Breast epithelium (tissue), 4 donors: ENCODE measurements at regions not wholly inside any gene's neighbourhood (a gene's known extent, or its start where the extent isn't known, plus 50 kb on each side); places are given as distances from the start of the nearest gene placed in this dataset.

Experiments
- DNase-seq, 2 donors: peaks; one replicate each; pipeline ENCODE4 v3.0.0-alpha.2; 2019; ENCODE audit warnings: low spot score in 2 of 2
- H3K27ac ChIP-seq, 2 donors: fragments of 200-600 bp; sonication (generic) in 1 of 2; one replicate each; pipeline ENCODE4 v1.5.1; 2016 to 2019; ENCODE audit warnings: mild to moderate bottlenecking in 1 of 2
- H3K27me3 ChIP-seq, 2 donors: fragments of 200-600 bp; sonication (generic) in 1 of 2; one replicate each; pipeline versions ENCODE4 v1.5.1 to v1.6.0; 2017 to 2019; ENCODE audit warnings: control low read depth in 1 of 2, mild to moderate bottlenecking in 1 of 2
- H3K36me3 ChIP-seq: fragments of 200-600 bp; one replicate; pipeline ENCODE4 v1.5.1; 2019
- H3K4me1 ChIP-seq, 2 donors: fragments of 200-600 bp; sonication (generic); one replicate each; pipeline ENCODE4 v1.5.1; 2016 to 2019; ENCODE audit warnings: control low read depth in 1 of 2
- H3K4me3 ChIP-seq, 3 donors: fragments of 200-600 bp; sonication (generic); 1 replicate in 2 of 3; 2 replicates in 1 of 3; pipeline ENCODE4 v1.5.1; 2016 to 2019; ENCODE audit warnings: mild to moderate bottlenecking in 3 of 3, moderate library complexity in 2 of 3
- H3K9me3 ChIP-seq, 2 donors: fragments of 200-600 bp; sonication (generic) in 1 of 2; one replicate each; pipeline ENCODE4 v1.5.1; 2016 to 2019; ENCODE audit warnings: control low read depth in 1 of 2
- CTCF ChIP-seq, 3 donors: fragments of 450-650 bp; IDR thresholded peaks; one replicate each; pipeline ENCODE4 v1.5.1; 2016 to 2017; ENCODE audit warnings: antibody characterized with exemption in 3 of 3, mild to moderate bottlenecking in 3 of 3, moderate library complexity in 3 of 3
- POLR2A ChIP-seq: fragments of 450-650 bp; IDR thresholded peaks from one replicate; pipeline ENCODE4 v1.6.1; 2016; ENCODE audit warnings: antibody characterized with exemption, mild to moderate bottlenecking, moderate library complexity
- POLR2AphosphoS5 ChIP-seq, 3 donors: sonication (generic); formaldehyde crosslinking; IDR thresholded peaks; one replicate each; pipeline ENCODE4 v1.6.1; 2017; ENCODE audit warnings: antibody characterized with exemption in 3 of 3
- intact Hi-C: fragments of 100-400 bp; cut with DNase I; formaldehyde crosslinking; loops from one replicate; pipeline ENCODE4 v1.15.1; 2023; ENCODE audit warnings: low total_unique reads

GRCh38 chr2:51409920-51410319 lies 378.0 kb upstream of the NRXN1 start:
- H3K27ac ChIP-seq = no peak overlapping the region
- no peak for DNase-seq
- intact Hi-C loops = no loop called here
- H3K27me3 ChIP-seq = no peaks in the 10 kb centered on the region
- H3K4me3 ChIP-seq = no peak overlapping the region
- H3K36me3 ChIP-seq = no peaks in the 10 kb centered on the region
- TF ChIP-seq POLR2A = no peak
- TF ChIP-seq POLR2AphosphoS5 (IDR thresholded peaks at IDR 0.05) = no peak
- no peaks in the 10 kb centered on the region for H3K9me3 ChIP-seq
- no peaks in the 10 kb centered on the region for H3K4me1 ChIP-seq

- intact Hi-C loops = no loop called here
- no peak for DNase-seq
- TF ChIP-seq POLR2A = no peak
- no peak for TF ChIP-seq POLR2AphosphoS5 (IDR thresholded peaks at IDR 0.05)
- no peak for TF ChIP-seq CTCF (IDR thresholded peaks at IDR 0.05)
- Histone ChIP-seq H3K4me3 (no peak overlapping the region), H3K27ac (no peak overlapping the region), H3K36me3 (peaks cover 10% of the 10 kb centered on the region), H3K4me1 (no peaks in the 10 kb centered on the region), H3K27me3 (no peaks in the 10 kb centered on the region), H3K9me3 (no peaks in the 10 kb centered on the region)
These were observed 372.3 kb upstream of the NRXN1 start for GRCh38 chr2:51404226-51404625.

GRCh38 chr2:51401546-51401945 lies 369.6 kb upstream of the NRXN1 start:
- Histone ChIP-seq H3K4me1 (no peaks in the 10 kb centered on the region), H3K36me3 (peaks cover 10% of the 10 kb centered on the region), H3K9me3 (peaks cover 0 to 3% of the 10 kb centered on the region in 2 donors), H3K27me3 (no peaks in the 10 kb centered on the region), H3K4me3 (no peak overlapping the region), H3K27ac (no peak overlapping the region)
- intact Hi-C loops = no loop called here
- no peak for DNase-seq
- no peak for TF ChIP-seq CTCF (IDR thresholded peaks at IDR 0.05)
- TF ChIP-seq POLR2A = no peak
- no peak for TF ChIP-seq POLR2AphosphoS5 (IDR thresholded peaks at IDR 0.05)

GRCh38 chr2:51387235-51387634 lies 355.3 kb upstream of the NRXN1 start:
- DNase-seq = no peak
- H3K9me3 ChIP-seq = no peaks in the 10 kb centered on the region
- intact Hi-C loops = no loop called here
- H3K4me3 ChIP-seq = no peak overlapping the region
- H3K36me3 ChIP-seq = no peaks in the 10 kb centered on the region
- no peak for TF ChIP-seq CTCF (IDR thresholded peaks at IDR 0.05)
- TF ChIP-seq POLR2AphosphoS5 (IDR thresholded peaks at IDR 0.05) = no peak
- TF ChIP-seq POLR2A = no peak
- H3K27ac ChIP-seq = no peak overlapping the region
- H3K27me3 ChIP-seq = no peaks in the 10 kb centered on the region
- no peaks in the 10 kb centered on the region for H3K4me1 ChIP-seq

- Histone ChIP-seq H3K27ac (no peak overlapping the region), H3K4me1 (no peaks in the 10 kb centered on the region), H3K4me3 (no peak overlapping the region), H3K9me3 (peaks cover 7 to 11% of the 10 kb centered on the region in 2 donors), H3K36me3 (no peaks in the 10 kb centered on the region), H3K27me3 (no peaks in the 10 kb centered on the region)
- no peak for TF ChIP-seq CTCF (IDR thresholded peaks at IDR 0.05)
- no peak for TF ChIP-seq POLR2A
- TF ChIP-seq POLR2AphosphoS5 (IDR thresholded peaks at IDR 0.05) = no peak
- no peak for DNase-seq
- intact Hi-C loops = no loop called here
These were observed 348.1 kb upstream of the NRXN1 start for GRCh38 chr2:51379997-51380396.

- Histone ChIP-seq H3K27me3 (no peaks in the 10 kb centered on the region), H3K9me3 (no peaks in the 10 kb centered on the region), H3K4me3 (no peak overlapping the region), H3K4me1 (no peaks in the 10 kb centered on the region), H3K36me3 (no peaks in the 10 kb centered on the region), H3K27ac (no peak overlapping the region)
- no peak for DNase-seq
- intact Hi-C loops = no loop called here
- no peak for TF ChIP-seq POLR2AphosphoS5 (IDR thresholded peaks at IDR 0.05)
- no peak for TF ChIP-seq POLR2A
- TF ChIP-seq CTCF (IDR thresholded peaks at IDR 0.05) = no peak
These were observed 336.3 kb upstream of the NRXN1 start for GRCh38 chr2:51368250-51368649.
